Panc1 (cell line): ENCODE measurements at regions not wholly inside any gene's neighbourhood (a gene's known extent, or its start where the extent isn't known, plus 50 kb on each side); places are given as distances from the start of the nearest gene placed in this dataset.

ENCODE experiments used
- ATAC-seq: fragments of 200-7000 bp; cut with Tn5 transposase; 2 replicates; pipeline ENCODE4 v1.9.1; 2020; ENCODE audit warnings: mild to moderate bottlenecking, moderate library complexity
- BruUV-seq: library from RNA; stranded (reverse); fragments of 400-500 nt; replicated peaks from 2 replicates; lab custom pipeline; 2021; lab: Mats Ljungman, UMichigan
- CTCF ChIA-PET: fragments of 300-600 bp; sonication (Branson Sonifier 250); formaldehyde crosslinking; loops from one replicate; lab custom pipeline; 2022; ENCODE audit warnings: antibody characterized with exemption; lab: Charles Lee
- POLR2A ChIA-PET: fragments of 300-600 bp; sonication (Branson Sonifier 250); formaldehyde crosslinking; loops from one replicate; lab custom pipeline; 2022; ENCODE audit warnings: antibody characterized with exemption; lab: Charles Lee
- DNase-seq: peaks from one replicate; pipeline ENCODE4 v3.0.0-alpha.2; 2010; ENCODE audit warnings: low read depth, low spot score
- H3K27ac ChIP-seq: 2 replicates; pipeline ENCODE4 v1.5.1; 2011; ENCODE audit warnings: mild to moderate bottlenecking, low read length, inconsistent platforms
- H3K27me3 ChIP-seq: fragments of 200-500 bp; sonication (Bioruptor generic); 2 replicates; pipeline ENCODE4 v1.6.0; 2014; ENCODE audit warnings: low read length, inconsistent platforms; ENCODE audit not compliant: control insufficient read depth, insufficient read depth
- H3K36me3 ChIP-seq: fragments of 200-500 bp; sonication (Bioruptor generic); 2 replicates; pipeline ENCODE4 v1.5.1; 2014; ENCODE audit warnings: inconsistent platforms, mild to moderate bottlenecking, low read length, moderate library complexity; ENCODE audit not compliant: control insufficient read depth, insufficient read depth
- H3K4me1 ChIP-seq: 2 replicates; pipeline ENCODE4 v1.5.1; 2011; ENCODE audit warnings: inconsistent platforms, mild to moderate bottlenecking, low read length, moderate library complexity; ENCODE audit not compliant: control insufficient read depth, insufficient read depth
- H3K4me3 ChIP-seq, 2 experiments: 2 replicates each; pipeline ENCODE4 v1.5.1; 2011 to 2012; ENCODE audit warnings: low read depth in 2 of 2, low read length in 2 of 2, mild to moderate bottlenecking in 2 of 2, inconsistent platforms in 1 of 2, moderate library complexity in 1 of 2
- H3K9me3 ChIP-seq: fragments of 200-500 bp; sonication (Bioruptor generic); 2 replicates; pipeline ENCODE4 v1.5.1; 2014; ENCODE audit warnings: low read depth, mild to moderate bottlenecking, inconsistent platforms, low read length, moderate library complexity; ENCODE audit not compliant: control insufficient read depth, insufficient read depth
- POLR2AphosphoS5 ChIP-seq: IDR thresholded peaks from 2 replicates; pipeline ENCODE4 v1.6.1; 2012; ENCODE audit warnings: mild to moderate bottlenecking, low read depth, low read length, moderate library complexity
- SIN3A ChIP-seq: IDR thresholded peaks from 2 replicates; pipeline ENCODE4 v1.6.1; 2012; ENCODE audit warnings: low read depth, mild to moderate bottlenecking, low read length, moderate library complexity, borderline replicate concordance; ENCODE audit not compliant: insufficient read depth
- TCF7L2 ChIP-seq: IDR thresholded peaks from 2 replicates; pipeline ENCODE4 v1.6.1; 2011; ENCODE audit warnings: mild to moderate bottlenecking, low read depth, low read length, inconsistent platforms
- in situ Hi-C: cut with HindIII; loops from 2 replicates; pipeline ENCODE4 v1.10.0; 2016; ENCODE audit warnings: low sequenced_read_pairs, low pct_unique_long_range_greater_than_20kb
- intact Hi-C: fragments of 100-400 bp; cut with micrococcal nuclease; formaldehyde crosslinking; loops from one replicate; pipeline ENCODE4 v1.10.0; 2022; ENCODE audit not compliant: unreplicated experiment
- TF ChIP-seq, protein P1 (sequence below), 2 experiments: IDR thresholded peaks; 2 replicates each; pipeline ENCODE4 v1.6.1; 2011 to 2012; ENCODE audit warnings: low read depth in 2 of 2, control low read depth in 1 of 2, low read length in 1 of 2, mild to moderate bottlenecking in 1 of 2, moderate library complexity in 1 of 2; ENCODE audit not compliant: insufficient read depth in 1 of 2
- TF ChIP-seq, protein P2 (sequence below): fragments of 450-650 bp; IDR thresholded peaks from 2 replicates; pipeline ENCODE4 v1.5.1; 2017; ENCODE audit warnings: mild to moderate bottlenecking

DNA sequence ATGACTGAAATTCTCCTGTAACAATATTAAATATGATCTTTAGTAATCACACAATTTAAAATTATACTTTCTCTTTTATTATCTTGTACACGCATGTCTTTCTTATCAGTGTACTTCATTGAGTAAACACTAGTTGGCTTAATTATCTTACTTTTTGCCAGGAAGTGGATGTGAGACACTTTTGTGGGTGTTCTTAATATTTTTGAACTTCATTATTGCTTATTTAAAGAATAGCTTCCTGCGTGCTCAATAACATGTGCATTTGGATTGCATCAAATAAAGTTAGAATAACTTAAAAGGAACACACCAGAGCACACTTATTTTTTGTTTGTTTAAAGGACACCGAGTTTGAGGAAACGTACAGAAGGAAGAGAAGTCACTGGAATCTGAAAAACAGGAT lies 128.5 kb upstream of the VEGFC start:
- DNase-seq (no peak), ATAC-seq (no peak)
- Histone ChIP-seq H3K9me3 (peaks cover 3% of the 10 kb centered on the region; the same call in 1 of the 2 replicates), H3K36me3 (no peaks in the 10 kb centered on the region; the same call in 1 of the 2 replicates), H3K27ac (no peak overlapping the region), H3K4me3 (no peak overlapping the region), H3K27me3 (no peaks in the 10 kb centered on the region), H3K4me1 (no peaks in the 10 kb centered on the region)
- in situ Hi-C loops, result no loop called here
- intact Hi-C loops, result no loop called here
- TF ChIP-seq POLR2AphosphoS5, result no peak
- TF ChIP-seq, protein P1, sequence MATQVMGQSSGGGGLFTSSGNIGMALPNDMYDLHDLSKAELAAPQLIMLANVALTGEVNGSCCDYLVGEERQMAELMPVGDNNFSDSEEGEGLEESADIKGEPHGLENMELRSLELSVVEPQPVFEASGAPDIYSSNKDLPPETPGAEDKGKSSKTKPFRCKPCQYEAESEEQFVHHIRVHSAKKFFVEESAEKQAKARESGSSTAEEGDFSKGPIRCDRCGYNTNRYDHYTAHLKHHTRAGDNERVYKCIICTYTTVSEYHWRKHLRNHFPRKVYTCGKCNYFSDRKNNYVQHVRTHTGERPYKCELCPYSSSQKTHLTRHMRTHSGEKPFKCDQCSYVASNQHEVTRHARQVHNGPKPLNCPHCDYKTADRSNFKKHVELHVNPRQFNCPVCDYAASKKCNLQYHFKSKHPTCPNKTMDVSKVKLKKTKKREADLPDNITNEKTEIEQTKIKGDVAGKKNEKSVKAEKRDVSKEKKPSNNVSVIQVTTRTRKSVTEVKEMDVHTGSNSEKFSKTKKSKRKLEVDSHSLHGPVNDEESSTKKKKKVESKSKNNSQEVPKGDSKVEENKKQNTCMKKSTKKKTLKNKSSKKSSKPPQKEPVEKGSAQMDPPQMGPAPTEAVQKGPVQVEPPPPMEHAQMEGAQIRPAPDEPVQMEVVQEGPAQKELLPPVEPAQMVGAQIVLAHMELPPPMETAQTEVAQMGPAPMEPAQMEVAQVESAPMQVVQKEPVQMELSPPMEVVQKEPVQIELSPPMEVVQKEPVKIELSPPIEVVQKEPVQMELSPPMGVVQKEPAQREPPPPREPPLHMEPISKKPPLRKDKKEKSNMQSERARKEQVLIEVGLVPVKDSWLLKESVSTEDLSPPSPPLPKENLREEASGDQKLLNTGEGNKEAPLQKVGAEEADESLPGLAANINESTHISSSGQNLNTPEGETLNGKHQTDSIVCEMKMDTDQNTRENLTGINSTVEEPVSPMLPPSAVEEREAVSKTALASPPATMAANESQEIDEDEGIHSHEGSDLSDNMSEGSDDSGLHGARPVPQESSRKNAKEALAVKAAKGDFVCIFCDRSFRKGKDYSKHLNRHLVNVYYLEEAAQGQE (IDR thresholded peaks at IDR 0.05; ENCODE audit: insufficient read depth in 1 of 2, low read depth in 2 of 2, low read length in 1 of 2), result no peak
- ChIA-PET CTCF (no interaction called here), POLR2A (no interaction called here)
- no TSS peak for BruUV-seq

DNA sequence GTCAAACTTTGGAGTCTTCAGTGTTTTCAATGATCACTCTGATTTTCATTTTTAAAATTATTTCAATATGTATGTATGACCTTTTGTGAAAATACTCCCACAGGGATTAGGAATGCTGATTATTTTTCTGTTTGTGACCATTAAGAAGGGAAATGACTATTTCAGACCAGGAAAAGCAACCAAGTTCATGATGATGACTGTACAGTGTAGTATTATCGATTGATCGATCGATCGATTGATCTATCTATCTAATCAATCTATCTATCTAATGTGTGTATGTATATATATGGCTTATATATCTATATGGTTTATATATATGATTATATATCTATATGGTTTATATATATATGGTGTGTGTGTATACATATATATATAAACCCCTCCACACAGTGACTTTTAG lies 131.5 kb upstream of the VEGFC start:
- no TSS peak for BruUV-seq
- no peak for ATAC-seq
- ChIA-PET POLR2A (no interaction called here), CTCF (no interaction called here)
- no peaks in the 10 kb centered on the region; the same call in 1 of the 2 replicates for H3K36me3 ChIP-seq
- H3K9me3 ChIP-seq, result no peaks in the 10 kb centered on the region
- no peak for DNase-seq
- no peaks in the 10 kb centered on the region for H3K27me3 ChIP-seq
- in situ Hi-C loops, result no loop called here
- no peaks in the 10 kb centered on the region for H3K4me1 ChIP-seq
- no peak overlapping the region for H3K27ac ChIP-seq
- TF ChIP-seq TCF7L2, result no peak
- TF ChIP-seq, protein P2, sequence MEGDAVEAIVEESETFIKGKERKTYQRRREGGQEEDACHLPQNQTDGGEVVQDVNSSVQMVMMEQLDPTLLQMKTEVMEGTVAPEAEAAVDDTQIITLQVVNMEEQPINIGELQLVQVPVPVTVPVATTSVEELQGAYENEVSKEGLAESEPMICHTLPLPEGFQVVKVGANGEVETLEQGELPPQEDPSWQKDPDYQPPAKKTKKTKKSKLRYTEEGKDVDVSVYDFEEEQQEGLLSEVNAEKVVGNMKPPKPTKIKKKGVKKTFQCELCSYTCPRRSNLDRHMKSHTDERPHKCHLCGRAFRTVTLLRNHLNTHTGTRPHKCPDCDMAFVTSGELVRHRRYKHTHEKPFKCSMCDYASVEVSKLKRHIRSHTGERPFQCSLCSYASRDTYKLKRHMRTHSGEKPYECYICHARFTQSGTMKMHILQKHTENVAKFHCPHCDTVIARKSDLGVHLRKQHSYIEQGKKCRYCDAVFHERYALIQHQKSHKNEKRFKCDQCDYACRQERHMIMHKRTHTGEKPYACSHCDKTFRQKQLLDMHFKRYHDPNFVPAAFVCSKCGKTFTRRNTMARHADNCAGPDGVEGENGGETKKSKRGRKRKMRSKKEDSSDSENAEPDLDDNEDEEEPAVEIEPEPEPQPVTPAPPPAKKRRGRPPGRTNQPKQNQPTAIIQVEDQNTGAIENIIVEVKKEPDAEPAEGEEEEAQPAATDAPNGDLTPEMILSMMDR, result no peak
- TF ChIP-seq SIN3A, result no peak
- TF ChIP-seq, protein P1 (IDR thresholded peaks at IDR 0.05; ENCODE audit: insufficient read depth in 1 of 2, low read depth in 2 of 2, low read length in 1 of 2), result no peak
- TF ChIP-seq POLR2AphosphoS5, result no peak
- no peak overlapping the region for H3K4me3 ChIP-seq
- intact Hi-C loops, result no loop called here
